ENCODE measurements at regions not wholly inside any gene's neighbourhood (a gene's known extent, or its start where the extent isn't known, plus 50 kb on each side); places are given as distances from the start of the nearest gene placed in this dataset.

DNA sequence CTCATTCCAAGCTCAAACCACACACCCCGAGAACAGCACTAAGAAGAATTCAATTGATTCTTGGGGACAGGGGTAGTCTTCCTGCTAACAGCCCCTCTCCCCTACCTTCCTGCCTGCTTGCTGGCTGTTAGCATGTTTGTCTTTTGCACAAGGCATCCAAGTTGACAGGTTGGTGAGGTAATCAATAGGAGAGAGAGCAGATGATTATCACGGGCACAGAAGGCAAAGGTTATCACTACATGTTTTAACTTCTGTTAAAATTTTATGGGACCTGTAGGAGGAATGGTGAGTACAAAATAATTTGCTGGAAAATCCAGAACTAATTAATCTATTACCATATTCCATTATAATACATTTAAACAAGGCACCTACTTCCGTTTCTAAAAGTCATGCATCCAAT is 442.1 kb upstream of the TCF4 start:
- no peak overlapping the region for H3K9ac ChIP-seq (ENCODE audit: low read depth, low read length)
- POLR2A ChIA-PET (ENCODE audit: unreplicated experiment) = no interaction called here
- dilution Hi-C loops (cut with HindIII; ENCODE audit: low sequenced_read_pairs, unreplicated experiment) = no loop called here
- no peak overlapping the region for H2AK5ac ChIP-seq (ENCODE audit: low read depth, low read length)
- DNase-seq (no peak), ATAC-seq (ENCODE audit: low read depth) (no peak)
- no peak overlapping the region for H3K23ac ChIP-seq (ENCODE audit: low read depth, low read length)
- peaks cover 4% of the 10 kb centered on the region; the same call in 1 of the 2 replicates for H3K9me3 ChIP-seq (ENCODE audit: control insufficient read depth, insufficient read depth, low read length)
- H2AK9ac ChIP-seq (replicated peaks; ENCODE audit: low read depth, low read length, poor library complexity) = no peak overlapping the region
- H3K9me1 ChIP-seq (ENCODE audit: insufficient read depth, low read length) = peaks cover 5% of the 10 kb centered on the region; the same call in 1 of the 2 replicates
- in situ Hi-C loops (cut with MboI; ENCODE audit: low sequenced_read_pairs) = no loop called here
- no peak overlapping the region for H3K56ac ChIP-seq (ENCODE audit: extremely low read depth, insufficient read depth, low read length)
- H4K5ac ChIP-seq (ENCODE audit: low read depth, low read length) = no peak overlapping the region
- no peak overlapping the region for H2AFZ ChIP-seq (replicated peaks; ENCODE audit: low read length, poor library complexity)
- H3K4me2 ChIP-seq (ENCODE audit: low read depth, low read length) = no peak overlapping the region
- H3K18ac ChIP-seq (ENCODE audit: low read depth, low read length) = no peak overlapping the region
- no peak overlapping the region for H3K14ac ChIP-seq (replicated peaks; ENCODE audit: low read depth, low read length)
- no peak overlapping the region for H2BK120ac ChIP-seq (ENCODE audit: low read depth, low read length)
- TF ChIP-seq USF2 (IDR thresholded peaks at IDR 0.05; ENCODE audit: low read depth, low read length) = no peak
- TF ChIP-seq FOS (IDR thresholded peaks at IDR 0.05; ENCODE audit: low read depth, low read length) = no peak
- TF ChIP-seq, protein P1, sequence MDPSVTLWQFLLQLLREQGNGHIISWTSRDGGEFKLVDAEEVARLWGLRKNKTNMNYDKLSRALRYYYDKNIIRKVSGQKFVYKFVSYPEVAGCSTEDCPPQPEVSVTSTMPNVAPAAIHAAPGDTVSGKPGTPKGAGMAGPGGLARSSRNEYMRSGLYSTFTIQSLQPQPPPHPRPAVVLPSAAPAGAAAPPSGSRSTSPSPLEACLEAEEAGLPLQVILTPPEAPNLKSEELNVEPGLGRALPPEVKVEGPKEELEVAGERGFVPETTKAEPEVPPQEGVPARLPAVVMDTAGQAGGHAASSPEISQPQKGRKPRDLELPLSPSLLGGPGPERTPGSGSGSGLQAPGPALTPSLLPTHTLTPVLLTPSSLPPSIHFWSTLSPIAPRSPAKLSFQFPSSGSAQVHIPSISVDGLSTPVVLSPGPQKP (IDR thresholded peaks at IDR 0.05; ENCODE audit: borderline replicate concordance, low read depth, low read length) = no peak
- no peak for TF ChIP-seq MAFK (IDR thresholded peaks at IDR 0.05; ENCODE audit: low read depth, low read length)
- no peak for TF ChIP-seq BHLHE40 (IDR thresholded peaks at IDR 0.05; ENCODE audit: low read depth, low read length)
- TF ChIP-seq RAD21 (IDR thresholded peaks at IDR 0.05; ENCODE audit: low read length) = no peak
- no peak for TF ChIP-seq RFX5 (IDR thresholded peaks at IDR 0.05; ENCODE audit: low read depth, low read length)
- no peak for TF ChIP-seq CHD1 (IDR thresholded peaks at IDR 0.05; ENCODE audit: low read depth, low read length)
- no peak for TF ChIP-seq NFE2L2 (IDR thresholded peaks at IDR 0.05; ENCODE audit: low read depth, low read length)
- TF ChIP-seq CEBPB (IDR thresholded peaks at IDR 0.05; ENCODE audit: low read depth, low read length) = no peak
- TF ChIP-seq SMC3 (IDR thresholded peaks at IDR 0.05; ENCODE audit: low read depth, low read length) = no peak
- no peak for TF ChIP-seq POLR2A (IDR thresholded peaks at IDR 0.05; ENCODE audit: low read depth, low read length)
- no peak for TF ChIP-seq MXI1 (IDR thresholded peaks at IDR 0.05; ENCODE audit: borderline replicate concordance, low read depth, low read length)
- no peak for TF ChIP-seq MAZ (IDR thresholded peaks at IDR 0.05; ENCODE audit: borderline replicate concordance, low read depth, low read length)
- no peak for TF ChIP-seq RCOR1 (IDR thresholded peaks at IDR 0.05; ENCODE audit: insufficient replicate concordance, low read length)
- no peak for TF ChIP-seq CTCF (conservative IDR thresholded peaks at IDR 0.05; ENCODE audit: low read depth, low read length)
- no peaks in the 10 kb centered on the region for H3K79me1 ChIP-seq (ENCODE audit: low read depth in 1 of 2, low read length in 2 of 2)
- no TSS peak for BruUV-seq (replicated peaks)
- no peaks in the 10 kb centered on the region; the same call in 1 of the 2 replicates for H3K4me1 ChIP-seq (ENCODE audit: control insufficient read depth, insufficient read depth, low read length)
- WGBS, 2 experiments (ENCODE audit: extremely low coverage in 2 of 2, insufficient read length in 1 of 2) = no CpG with 5 or more reads among the region's 3 CpGs
- no peak overlapping the region for H2BK15ac ChIP-seq (ENCODE audit: low read depth, low read length)
- intact Hi-C loops (cut with micrococcal nuclease) = no loop called here
- H4K8ac ChIP-seq (ENCODE audit: low read depth in 2 of 2, low read length in 2 of 2) = no peak overlapping the region
- CTCF ChIA-PET = no interaction called here
- H4K91ac ChIP-seq (ENCODE audit: insufficient read depth, low read depth, low read length) = no peak overlapping the region
- no peak overlapping the region for H2BK5ac ChIP-seq (ENCODE audit: low read depth, low read length, poor library complexity, severe bottlenecking)
- H3K36me3 ChIP-seq (ENCODE audit: control insufficient read depth, insufficient read depth, low read length) = no peaks in the 10 kb centered on the region
- no peak overlapping the region for H3K4ac ChIP-seq (ENCODE audit: low read depth, low read length)
- H3K27me3 ChIP-seq (ENCODE audit: control insufficient read depth, insufficient read depth, low read length) = no peaks in the 10 kb centered on the region
- H3K27ac ChIP-seq (ENCODE audit: insufficient read depth, low read length) = no peak overlapping the region
- no peak overlapping the region for H3K4me3 ChIP-seq (ENCODE audit: insufficient read depth, low read depth, low read length)
- H4K20me1 ChIP-seq (ENCODE audit: insufficient read depth, low read length) = no peaks in the 10 kb centered on the region
- no peak overlapping the region for H2BK20ac ChIP-seq (ENCODE audit: low read depth, low read length)

Measured in IMR-90 (cell line).